Cardiac fibroblast (primary cell): ENCODE measurements at regions not wholly inside any gene's neighbourhood (a gene's known extent, or its start where the extent isn't known, plus 50 kb on each side); places are given as distances from the start of the nearest gene placed in this dataset.

Experiments used
- DNase-seq, 2 donors: peaks; one replicate each; pipeline versions ENCODE4 v3.0.0 to v3.0.0-alpha.2; 2010; ENCODE audit warnings: low read depth in 2 of 2
- H3K4me3 ChIP-seq, 2 donors: replicated peaks in 1 of 2; 1 replicate in 1 of 2; 2 replicates in 1 of 2; pipeline ENCODE4 v1.5.1; 2011; ENCODE audit warnings: low read depth in 2 of 2, low read length in 2 of 2, mild to moderate bottlenecking in 2 of 2, moderate library complexity in 1 of 2
- CTCF ChIP-seq: IDR thresholded peaks from one replicate; pipeline ENCODE4 v1.5.1; 2011; ENCODE audit warnings: low read depth, mild to moderate bottlenecking, low read length, inconsistent platforms

GRCh38 chr13:107669391-107669993, 545.8 kb downstream of the LIG4 start:
- peak in 1 of 2 donors; percentile 12 for DNase-seq
- TF ChIP-seq CTCF, result no peak
- no peak overlapping the region for H3K4me3 ChIP-seq

- TF ChIP-seq CTCF, result no peak
- H3K4me3 ChIP-seq, result no peak overlapping the region
- DNase-seq, result peak in 1 of 2 donors; percentile 3
Observed at GRCh38 chr13:107665926-107666458, 549.3 kb downstream of the LIG4 start.

- TF ChIP-seq CTCF, result peak; percentile 49
- peak; percentile 25 to 64 for DNase-seq
- no peak overlapping the region for H3K4me3 ChIP-seq
Observed at GRCh38 chr13:107650081-107650701, 565.1 kb downstream of the LIG4 start.

GRCh38 chr13:107649079-107649478, 566.3 kb downstream of the LIG4 start:
- H3K4me3 ChIP-seq, result no peak overlapping the region
- TF ChIP-seq CTCF, result no peak
- DNase-seq, result peak in 1 of 2 donors; percentile 3

- no peak for TF ChIP-seq CTCF
- DNase-seq, result no peak
- no peak overlapping the region for H3K4me3 ChIP-seq
Observed at GRCh38 chr13:107644136-107644535, 571.2 kb downstream of the LIG4 start.

GRCh38 chr13:107643615-107644014, 571.7 kb downstream of the LIG4 start:
- no peak overlapping the region for H3K4me3 ChIP-seq
- no peak for TF ChIP-seq CTCF
- no peak for DNase-seq

GRCh38 chr13:107642831-107643230, 572.5 kb downstream of the LIG4 start:
- peak in 1 of 2 donors; percentile 6 for DNase-seq
- no peak overlapping the region for H3K4me3 ChIP-seq
- no peak for TF ChIP-seq CTCF
